Glutamatergic neuron (in vitro differentiated cells): ENCODE measurements at regions not wholly inside any gene's neighbourhood (a gene's known extent, or its start where the extent isn't known, plus 50 kb on each side); places are given as distances from the start of the nearest gene placed in this dataset.
A peak's percentile ranks its signal among the peaks of the same experiment; 100 is the strongest.

ENCODE experiments used
- DNase-seq: peaks from one replicate; pipeline ENCODE4 v3.0.0; 2022
- H3K27ac Mint-ChIP-seq: one replicate; pipeline ENCODE4 v1.8.0; 2020; ENCODE audit warnings: mild to moderate bottlenecking, mixed read lengths, inconsistent platforms; ENCODE audit not compliant: unreplicated experiment
- H3K27me3 Mint-ChIP-seq: one replicate; pipeline ENCODE4 v1.8.0; 2020; ENCODE audit warnings: mild to moderate bottlenecking, moderate library complexity, mixed read lengths, inconsistent platforms; ENCODE audit not compliant: unreplicated experiment
- H3K36me3 Mint-ChIP-seq: one replicate; pipeline ENCODE4 v1.8.0; 2020; ENCODE audit warnings: mild to moderate bottlenecking, mixed read lengths, inconsistent platforms; ENCODE audit not compliant: unreplicated experiment
- H3K4me1 Mint-ChIP-seq: one replicate; pipeline ENCODE4 v1.8.0; 2020; ENCODE audit warnings: mild to moderate bottlenecking, low read depth, mixed read lengths, inconsistent platforms; ENCODE audit not compliant: unreplicated experiment
- H3K4me3 Mint-ChIP-seq: one replicate; pipeline ENCODE4 v1.8.0; 2020; ENCODE audit warnings: mild to moderate bottlenecking, mixed read lengths, inconsistent platforms; ENCODE audit not compliant: unreplicated experiment
- H3K9me3 Mint-ChIP-seq: one replicate; pipeline ENCODE4 v1.8.0; 2020; ENCODE audit warnings: mild to moderate bottlenecking, moderate library complexity, mixed read lengths, inconsistent platforms; ENCODE audit not compliant: unreplicated experiment
- TF ChIP-seq, protein P1 (sequence below): fragments of 200-600 bp; sonication (generic); IDR thresholded peaks from one replicate; pipeline ENCODE4 v1.5.0; 2021; ENCODE audit not compliant: partially characterized antibody, unreplicated experiment

DNA sequence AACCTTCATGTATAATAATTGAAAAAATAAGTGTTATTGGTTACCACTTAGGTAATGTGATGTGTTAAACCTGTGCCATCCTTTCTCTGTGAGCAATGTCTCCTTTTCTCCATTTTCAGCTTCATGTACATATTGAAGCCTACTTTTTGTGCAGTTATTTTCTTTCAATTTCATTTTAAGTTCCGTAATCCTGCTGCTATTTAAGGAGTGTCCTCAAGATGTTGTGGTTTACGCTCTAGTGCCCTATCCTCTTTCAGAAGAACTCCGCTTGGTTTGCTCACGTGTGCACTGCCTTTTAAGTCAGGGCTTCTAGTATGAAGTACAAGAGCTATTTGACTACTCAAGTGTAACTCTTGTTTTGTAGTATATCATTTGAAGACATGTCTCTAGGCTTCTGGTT, 2253.2 kb upstream of the TENM3 start:
- Mint-ChIP-seq H3K27ac (no peak overlapping the region), H3K9me3 (peaks cover 2% of the 10 kb centered on the region), H3K4me3 (no peak overlapping the region), H3K27me3 (no peaks in the 10 kb centered on the region), H3K36me3 (no peaks in the 10 kb centered on the region), H3K4me1 (no peaks in the 10 kb centered on the region)
- TF ChIP-seq, protein P1, sequence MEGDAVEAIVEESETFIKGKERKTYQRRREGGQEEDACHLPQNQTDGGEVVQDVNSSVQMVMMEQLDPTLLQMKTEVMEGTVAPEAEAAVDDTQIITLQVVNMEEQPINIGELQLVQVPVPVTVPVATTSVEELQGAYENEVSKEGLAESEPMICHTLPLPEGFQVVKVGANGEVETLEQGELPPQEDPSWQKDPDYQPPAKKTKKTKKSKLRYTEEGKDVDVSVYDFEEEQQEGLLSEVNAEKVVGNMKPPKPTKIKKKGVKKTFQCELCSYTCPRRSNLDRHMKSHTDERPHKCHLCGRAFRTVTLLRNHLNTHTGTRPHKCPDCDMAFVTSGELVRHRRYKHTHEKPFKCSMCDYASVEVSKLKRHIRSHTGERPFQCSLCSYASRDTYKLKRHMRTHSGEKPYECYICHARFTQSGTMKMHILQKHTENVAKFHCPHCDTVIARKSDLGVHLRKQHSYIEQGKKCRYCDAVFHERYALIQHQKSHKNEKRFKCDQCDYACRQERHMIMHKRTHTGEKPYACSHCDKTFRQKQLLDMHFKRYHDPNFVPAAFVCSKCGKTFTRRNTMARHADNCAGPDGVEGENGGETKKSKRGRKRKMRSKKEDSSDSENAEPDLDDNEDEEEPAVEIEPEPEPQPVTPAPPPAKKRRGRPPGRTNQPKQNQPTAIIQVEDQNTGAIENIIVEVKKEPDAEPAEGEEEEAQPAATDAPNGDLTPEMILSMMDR, result no peak
- no peak for DNase-seq

DNA sequence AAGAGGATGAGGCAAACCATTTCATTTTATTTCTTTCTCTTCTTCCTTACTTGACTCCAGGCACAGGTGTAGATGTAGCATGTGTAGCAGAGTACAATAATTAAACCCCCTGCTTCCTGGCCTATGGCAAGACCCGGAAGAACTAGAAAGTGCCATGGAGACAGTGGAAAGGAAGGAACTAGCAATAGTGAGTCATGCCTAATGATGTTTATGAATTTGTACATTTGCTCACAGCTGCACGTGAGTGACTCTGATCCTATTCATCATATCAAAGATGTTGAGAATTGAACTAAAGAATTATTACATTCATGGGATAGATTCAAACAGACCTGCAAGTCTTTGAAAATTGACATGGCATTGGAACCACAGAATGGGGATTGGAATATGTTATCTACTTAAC, 2233.9 kb upstream of the TENM3 start:
- Mint-ChIP-seq H3K4me3 (no peak overlapping the region), H3K4me1 (no peaks in the 10 kb centered on the region), H3K36me3 (no peaks in the 10 kb centered on the region), H3K9me3 (no peaks in the 10 kb centered on the region), H3K27ac (no peak overlapping the region), H3K27me3 (no peaks in the 10 kb centered on the region)
- no peak for DNase-seq
- TF ChIP-seq, protein P1, result no peak

DNA sequence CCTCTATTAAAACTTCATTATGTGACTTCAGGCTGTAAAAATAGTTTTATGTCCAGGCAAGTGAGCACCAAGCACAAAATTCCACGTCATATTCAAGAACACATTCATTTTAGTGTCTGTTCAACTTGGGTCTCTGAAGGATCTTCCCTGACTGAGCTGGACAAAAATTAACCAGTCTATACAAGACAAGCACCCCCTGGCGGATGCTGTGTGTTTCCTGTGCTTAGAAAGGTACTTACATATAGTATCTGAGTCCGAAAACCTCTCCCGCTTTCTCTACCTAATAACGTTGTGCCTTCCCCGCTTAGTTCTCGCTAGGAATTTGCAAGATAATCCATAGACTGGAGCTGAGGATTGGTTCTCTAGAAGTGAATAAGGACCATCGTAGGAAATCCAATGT, 2214.5 kb upstream of the TENM3 start:
- TF ChIP-seq, protein P1, result peak; percentile 65
- no peaks in the 10 kb centered on the region for H3K4me1 Mint-ChIP-seq
- peak; percentile 81 for DNase-seq

DNA sequence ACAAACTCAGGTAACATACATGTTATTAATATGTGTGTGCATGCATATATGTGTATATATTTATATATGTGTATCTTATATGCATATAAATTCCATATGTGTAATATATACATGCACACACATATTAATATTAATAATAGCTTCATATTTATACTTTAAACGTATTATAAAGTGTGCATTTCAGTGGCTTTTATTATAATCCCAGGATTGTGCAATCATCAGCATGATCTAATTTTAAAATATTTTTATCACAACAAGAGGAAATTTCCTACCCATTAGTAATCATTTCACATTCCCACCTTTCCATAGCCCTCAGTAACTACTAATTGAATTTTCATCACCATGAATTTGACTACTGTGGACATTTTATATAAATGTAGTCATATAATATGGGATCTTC, 2211.9 kb upstream of the TENM3 start:
- no peak for DNase-seq
- no peak overlapping the region for H3K27ac Mint-ChIP-seq
- TF ChIP-seq, protein P1, result no peak
- H3K4me3 Mint-ChIP-seq, result no peak overlapping the region
- no peaks in the 10 kb centered on the region for H3K9me3 Mint-ChIP-seq
- H3K27me3 Mint-ChIP-seq, result no peaks in the 10 kb centered on the region
- no peaks in the 10 kb centered on the region for H3K36me3 Mint-ChIP-seq
- no peaks in the 10 kb centered on the region for H3K4me1 Mint-ChIP-seq

More for the DNA sequence above, 2214.5 kb upstream of the TENM3 start:
- no peaks in the 10 kb centered on the region for H3K27me3 Mint-ChIP-seq
- no peaks in the 10 kb centered on the region for H3K36me3 Mint-ChIP-seq
- no peaks in the 10 kb centered on the region for H3K9me3 Mint-ChIP-seq
- no peak overlapping the region for H3K27ac Mint-ChIP-seq
- H3K4me3 Mint-ChIP-seq, result no peak overlapping the region

DNA sequence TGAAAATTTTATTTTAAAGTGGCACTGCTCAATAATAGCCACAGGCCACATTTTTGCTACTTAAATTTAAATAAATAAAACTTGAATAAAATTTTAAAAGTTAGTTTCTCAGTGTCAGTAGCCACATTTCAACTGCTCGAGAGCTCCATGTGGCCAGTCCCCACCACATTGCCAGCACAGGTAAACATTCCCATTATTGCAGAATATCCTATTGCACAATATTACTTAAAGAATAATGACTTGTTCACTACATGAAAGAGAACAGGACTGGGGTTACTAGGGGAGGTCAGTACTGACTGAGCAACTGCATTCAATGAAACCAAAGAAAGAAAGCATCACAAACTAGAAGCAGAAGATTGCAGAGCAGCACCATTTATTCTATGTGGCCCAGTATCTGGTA, 2201.6 kb upstream of the TENM3 start:
- Mint-ChIP-seq H3K4me1 (no peaks in the 10 kb centered on the region), H3K27ac (no peak overlapping the region), H3K36me3 (no peaks in the 10 kb centered on the region), H3K4me3 (no peak overlapping the region), H3K27me3 (peaks cover 1% of the 10 kb centered on the region), H3K9me3 (no peaks in the 10 kb centered on the region)
- TF ChIP-seq, protein P1, result no peak
- no peak for DNase-seq
